ENCODE measurements at regions not wholly inside any gene's neighbourhood (a gene's known extent, or its start where the extent isn't known, plus 50 kb on each side); places are given as distances from the start of the nearest gene placed in this dataset.

- TF ChIP-seq TBP (IDR thresholded peaks at IDR 0.05; ENCODE audit: low read depth, low read length) (no peak), GABPA (IDR thresholded peaks at IDR 0.05; ENCODE audit: borderline replicate concordance, insufficient read depth, low read length) (no peak), KDM4A (IDR thresholded peaks at IDR 0.05; ENCODE audit: low read depth, low read length, severe bottlenecking) (no peak), YY1 (IDR thresholded peaks at IDR 0.05; ENCODE audit: low read depth, low read length) (no peak)
These were observed 639.3 kb downstream of the DSC3 start (continued) for GRCh38 chr18:30403278-30403677.
